ENCODE measurements at regions not wholly inside any gene's neighbourhood (a gene's known extent, or its start where the extent isn't known, plus 50 kb on each side); places are given as distances from the start of the nearest gene placed in this dataset.
A peak's percentile ranks its signal among the peaks of the same experiment; 100 is the strongest.

DNA sequence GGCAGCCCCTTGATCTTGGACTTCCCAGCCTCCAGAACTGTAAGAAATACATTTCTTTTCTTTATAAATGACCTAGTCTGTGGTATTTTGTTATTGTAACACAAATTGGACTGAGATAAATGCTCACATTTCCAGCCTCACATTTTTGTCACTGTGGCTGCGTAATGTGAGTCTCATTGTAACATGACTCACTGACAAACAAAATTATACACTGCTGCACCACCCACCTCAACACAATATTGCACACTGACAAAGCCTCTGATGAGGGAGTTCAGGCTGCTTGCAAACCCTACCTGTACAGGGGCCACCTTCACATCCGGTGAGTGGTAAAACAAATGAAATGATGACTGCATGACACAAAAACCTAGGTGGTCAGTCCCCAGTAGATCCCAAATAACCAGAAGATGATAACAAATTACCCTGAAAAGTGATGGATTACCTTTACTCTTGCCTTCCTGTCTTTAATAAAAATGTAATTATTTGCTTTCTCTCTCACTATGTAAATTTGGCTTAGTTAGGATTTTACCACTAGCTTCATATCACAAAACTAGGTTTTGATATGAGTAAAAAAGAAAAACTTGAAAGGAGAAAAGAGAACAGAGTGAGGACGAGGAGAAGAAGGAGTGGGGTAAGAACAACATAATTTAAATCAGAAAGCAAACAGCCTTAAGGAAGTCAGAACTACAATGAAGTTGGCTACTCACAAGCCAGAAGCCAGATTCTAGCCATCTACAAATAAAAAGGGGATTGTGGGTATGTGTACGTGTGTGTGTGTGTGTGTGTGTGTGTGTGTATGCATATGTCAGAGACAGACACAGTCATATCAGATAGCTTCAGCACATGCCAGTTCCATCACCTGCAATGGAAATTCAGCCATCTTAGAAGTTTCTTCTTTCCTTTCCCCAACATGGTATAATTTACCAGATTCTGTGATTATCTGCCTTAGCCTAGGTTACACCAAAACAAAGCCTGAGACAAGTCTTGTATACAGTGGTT lies 53.4 kb upstream of the SESN3 start:
- Mint-ChIP-seq H3K27me3 (peaks cover 3% of the 10 kb centered on the region), H3K4me1 (no peaks in the 10 kb centered on the region), H3K36me3 (ENCODE audit: low read depth) (no peaks in the 10 kb centered on the region), H3K9me3 (no peaks in the 10 kb centered on the region), H3K27ac (no peak overlapping the region), H3K4me3 (no peak overlapping the region)
- ATAC-seq (replicated peaks), result peak; percentile 60

DNA sequence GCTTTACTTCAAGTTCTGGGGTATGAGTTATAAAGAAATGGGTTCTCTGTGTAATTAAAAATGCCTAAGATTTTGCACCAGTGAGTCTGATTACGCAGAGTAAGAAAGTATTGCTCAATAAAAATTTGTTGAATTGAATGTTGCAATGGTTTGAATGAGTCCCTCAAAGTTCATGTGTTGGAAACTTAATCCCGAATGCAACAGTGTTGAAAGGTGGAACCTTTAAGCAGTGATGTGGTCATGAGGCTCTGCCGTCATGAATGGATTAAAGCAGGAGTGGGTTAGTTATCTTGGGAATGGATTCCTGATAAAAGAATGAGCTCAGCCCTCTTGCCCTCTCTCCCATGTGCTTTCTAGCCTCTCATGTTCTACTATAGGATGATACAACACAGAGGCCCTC lies 52.6 kb upstream of the SESN3 start:
- Mint-ChIP-seq H3K9me3 (no peaks in the 10 kb centered on the region), H3K36me3 (ENCODE audit: low read depth) (no peaks in the 10 kb centered on the region), H3K27me3 (peaks cover 3% of the 10 kb centered on the region), H3K27ac (no peak overlapping the region), H3K4me3 (no peak overlapping the region), H3K4me1 (no peaks in the 10 kb centered on the region)
- ATAC-seq (replicated peaks), result no peak

DNA sequence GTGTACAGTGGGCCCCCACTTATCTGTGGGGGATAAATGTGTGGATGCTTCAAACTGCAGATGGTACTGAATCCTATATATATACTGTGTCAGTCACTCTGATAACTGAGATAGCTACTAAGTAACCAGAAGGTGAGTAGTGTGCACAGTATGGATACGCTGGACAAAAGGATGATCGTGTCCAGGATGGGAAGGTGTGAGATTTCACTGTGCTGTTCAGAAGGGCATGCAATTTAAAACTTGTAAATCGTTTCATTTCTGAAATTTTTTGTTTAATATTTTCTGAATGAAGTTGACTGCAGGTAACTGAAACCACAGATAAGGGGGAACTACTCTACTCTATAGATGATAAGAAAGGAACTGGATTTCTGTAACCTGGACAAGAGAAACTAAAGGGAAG lies 52.1 kb upstream of the SESN3 start:
- Mint-ChIP-seq H3K27me3 (peaks cover 3% of the 10 kb centered on the region), H3K9me3 (no peaks in the 10 kb centered on the region), H3K36me3 (ENCODE audit: low read depth) (no peaks in the 10 kb centered on the region), H3K27ac (no peak overlapping the region), H3K4me1 (no peaks in the 10 kb centered on the region), H3K4me3 (no peak overlapping the region)
- no peak for ATAC-seq (replicated peaks)

DNA sequence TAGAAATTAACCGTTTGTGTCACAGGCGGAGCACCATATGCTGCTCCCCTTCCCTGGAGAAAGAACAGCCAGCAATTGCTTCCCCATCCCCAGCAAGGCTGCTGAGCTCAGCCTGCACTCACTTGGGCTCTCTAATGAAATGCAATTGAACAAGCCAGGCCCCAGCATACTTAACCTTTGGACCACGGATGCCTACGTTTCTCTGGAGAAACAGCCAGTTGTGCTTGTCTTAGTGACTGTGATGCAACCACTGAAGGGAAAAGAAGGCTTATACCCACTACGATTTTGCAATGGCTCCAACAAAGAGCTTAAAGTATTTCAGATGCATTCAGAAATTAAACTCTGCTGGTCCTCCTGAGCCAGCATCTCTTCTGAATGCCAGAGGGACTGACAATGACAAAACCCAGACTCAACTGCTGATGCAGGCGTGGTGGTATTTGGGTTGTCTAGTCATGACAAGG lies 51.3 kb upstream of the SESN3 start:
- H3K27me3 Mint-ChIP-seq, result peaks cover 3% of the 10 kb centered on the region
- H3K4me1 Mint-ChIP-seq, result no peaks in the 10 kb centered on the region
- ATAC-seq (replicated peaks), result no peak
- H3K27ac Mint-ChIP-seq, result no peak overlapping the region
- no peaks in the 10 kb centered on the region for H3K9me3 Mint-ChIP-seq
- no peaks in the 10 kb centered on the region for H3K36me3 Mint-ChIP-seq (ENCODE audit: low read depth)
- no peak overlapping the region for H3K4me3 Mint-ChIP-seq
